IPS-NIHi7 (cell line): ENCODE measurements at regions not wholly inside any gene's neighbourhood (a gene's known extent, or its start where the extent isn't known, plus 50 kb on each side); places are given as distances from the start of the nearest gene placed in this dataset.
"Not testable (repeated sequence)": the region's sequence is repeated elsewhere in the genome, so short reads cannot be mapped to it uniquely, and the experiment has no call there.

Source experiments
- DNase-seq: peaks from one replicate; pipeline ENCODE4 v3.0.0; 2012; ENCODE audit warnings: mixed read lengths; ENCODE audit errors: extremely low spot score

DNA sequence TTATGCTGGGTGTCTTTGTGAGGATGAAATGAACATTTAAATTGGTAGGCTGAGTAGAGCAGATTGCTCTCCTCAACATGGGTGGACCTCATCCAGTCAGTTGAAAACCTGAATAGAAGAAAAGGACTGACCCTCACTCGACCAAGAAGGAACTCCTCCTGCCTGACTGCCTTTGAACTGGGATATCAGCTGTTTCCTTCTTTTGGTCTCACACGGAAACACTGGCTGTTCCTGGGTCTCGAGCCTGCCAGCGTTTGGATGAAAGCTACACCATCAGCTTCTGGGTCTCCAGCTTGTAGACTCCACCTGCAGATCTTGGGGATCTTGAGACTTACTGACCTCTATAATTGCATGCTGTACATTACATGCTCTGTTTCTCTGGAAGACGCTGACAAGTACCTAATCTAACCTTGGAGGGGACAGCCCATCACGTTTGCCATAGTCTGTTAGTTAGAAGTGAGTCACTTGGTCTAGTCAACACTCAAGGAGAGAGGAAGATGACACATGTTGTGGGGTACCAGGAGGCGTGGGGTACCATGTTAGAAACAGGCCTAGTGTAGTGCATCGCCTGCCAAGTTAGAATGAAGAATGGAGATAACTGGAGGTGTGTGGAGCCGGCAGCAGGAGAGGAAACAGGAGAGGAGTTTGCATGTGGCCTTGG lies 267.0 kb downstream of the MREG start:
- no peak for DNase-seq

DNA sequence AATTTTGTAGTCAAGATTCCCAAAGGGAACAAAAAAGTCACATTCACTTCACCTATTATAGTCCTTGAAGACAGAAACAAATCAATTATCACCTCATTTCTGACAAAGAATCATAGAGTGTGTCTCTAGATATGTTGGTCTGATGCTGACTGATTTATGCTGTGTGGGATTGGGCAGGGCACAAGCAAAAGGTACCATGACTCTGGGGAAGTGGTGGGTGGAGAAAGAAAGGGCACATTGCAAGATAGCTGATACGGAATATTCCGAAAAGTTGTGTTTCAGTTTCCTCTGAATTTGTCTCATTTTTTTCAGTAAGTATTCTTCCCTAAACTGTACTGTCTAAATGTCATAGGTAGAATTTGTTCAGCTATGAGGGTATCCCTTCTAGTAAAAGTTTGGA lies 268.0 kb downstream of the MREG start:
- DNase-seq, result no peak

- DNase-seq, result no peak
Observed at GRCh38 chr2:215744514-215744913, 268.8 kb downstream of the MREG start.

DNA sequence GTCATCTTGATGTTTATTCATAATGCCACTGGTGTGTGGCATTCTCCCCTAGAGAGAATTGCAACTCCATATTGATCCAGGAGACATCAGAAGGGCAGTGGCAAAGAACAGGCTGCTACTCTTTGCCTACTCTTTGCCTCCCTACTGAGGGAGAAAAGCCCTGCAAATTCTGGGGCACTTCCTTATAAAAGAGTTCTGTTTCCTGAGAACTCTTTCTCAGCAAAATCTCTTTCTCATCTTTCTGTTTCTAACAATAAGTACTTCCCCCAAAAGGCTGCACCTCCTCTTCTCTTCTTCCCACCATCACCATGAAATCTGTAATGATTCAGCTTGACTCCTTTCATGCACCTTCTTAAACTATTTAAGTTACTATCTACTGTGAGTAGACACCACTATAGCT lies 270.3 kb downstream of the MREG start:
- no peak for DNase-seq

- no peak for DNase-seq
Observed at GRCh38 chr2:215742021-215742420, 271.3 kb downstream of the MREG start.

DNA sequence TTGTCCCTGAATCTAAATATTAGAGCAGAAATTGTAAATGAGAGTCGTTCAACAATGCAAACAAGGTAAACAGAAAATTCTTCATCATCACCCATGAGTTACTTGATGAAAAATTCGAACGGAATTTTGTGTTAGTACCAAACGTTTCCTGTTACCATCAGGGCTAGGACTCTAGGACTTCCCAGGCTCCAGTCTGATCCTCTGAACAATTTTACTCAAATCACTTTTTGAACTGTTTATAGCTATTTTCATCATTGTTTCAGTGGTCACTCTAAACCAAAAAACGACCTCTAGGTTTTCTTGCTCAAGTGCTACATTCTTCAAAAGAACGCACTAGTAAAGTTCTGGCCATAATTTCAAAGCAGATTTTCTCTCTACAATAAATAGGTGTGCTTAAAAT lies 273.3 kb downstream of the MREG start:
- DNase-seq, result no peak

GRCh38 chr2:215738351-215738750 lies 275.0 kb downstream of the MREG start:
- DNase-seq, result no peak

GRCh38 chr2:215737477-215737876 lies 275.9 kb downstream of the MREG start:
- peak; percentile 60 for DNase-seq

DNA sequence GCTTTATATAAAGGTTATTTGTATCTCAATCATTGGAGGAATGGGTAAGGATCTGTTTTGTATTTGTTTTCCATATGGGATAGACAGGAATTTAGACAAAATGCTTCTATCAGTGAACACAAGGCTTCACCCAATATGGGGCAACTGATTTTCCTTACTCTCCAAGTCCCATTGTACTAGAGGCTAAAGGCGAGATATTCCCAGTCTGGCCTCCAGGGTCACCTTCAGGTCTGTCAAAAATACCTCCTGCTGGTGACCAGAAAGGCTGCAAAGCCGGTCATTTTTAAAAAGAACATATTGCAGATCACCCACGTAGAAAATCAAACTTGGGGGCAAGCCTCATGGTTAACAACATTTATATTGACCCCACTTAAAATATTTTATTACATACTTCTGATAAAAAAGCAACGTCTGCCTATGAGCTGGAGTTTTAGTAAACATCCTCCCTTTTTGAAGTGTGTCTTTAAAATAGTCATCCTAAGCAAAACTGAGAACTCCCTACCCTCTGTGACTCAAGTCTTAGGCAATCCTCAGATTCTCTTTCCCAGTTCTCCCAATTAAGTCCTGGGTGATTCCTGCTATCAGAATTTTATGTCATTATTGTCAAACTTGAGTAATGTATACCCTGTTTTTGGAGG lies 276.6 kb downstream of the MREG start:
- peak; percentile 48 for DNase-seq

DNA sequence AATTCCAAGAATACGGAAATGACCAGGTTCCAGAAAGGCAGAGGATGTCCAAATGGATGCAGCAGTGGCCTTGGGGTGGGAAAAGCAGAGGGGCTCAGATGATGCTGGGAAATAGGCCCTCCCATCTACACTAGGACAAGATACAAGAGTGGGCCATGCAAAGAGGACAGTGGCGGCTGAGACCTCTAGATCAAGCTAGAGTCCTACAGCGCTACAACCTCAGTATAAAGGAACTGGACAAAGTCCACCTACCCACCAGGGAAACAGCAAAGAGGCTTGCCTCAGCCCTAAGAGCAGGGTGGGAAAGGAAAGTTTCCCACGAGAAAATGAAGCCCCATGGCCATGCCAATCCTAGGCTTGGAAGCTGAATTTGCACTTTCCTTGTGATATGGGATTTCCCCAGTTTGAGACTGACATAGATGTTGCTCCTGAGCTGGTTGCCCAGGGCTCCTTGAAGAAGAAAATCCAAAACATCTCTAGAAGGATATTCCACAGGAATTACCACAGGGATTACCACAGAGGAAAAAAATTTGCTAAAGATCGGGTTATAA lies 282.2 kb downstream of the MREG start:
- DNase-seq, result no peak

GRCh38 chr2:215729985-215730620 lies 283.2 kb downstream of the MREG start:
- no peak for DNase-seq

- no peak for DNase-seq
Observed at GRCh38 chr2:215728504-215729065, 284.8 kb downstream of the MREG start.

DNA sequence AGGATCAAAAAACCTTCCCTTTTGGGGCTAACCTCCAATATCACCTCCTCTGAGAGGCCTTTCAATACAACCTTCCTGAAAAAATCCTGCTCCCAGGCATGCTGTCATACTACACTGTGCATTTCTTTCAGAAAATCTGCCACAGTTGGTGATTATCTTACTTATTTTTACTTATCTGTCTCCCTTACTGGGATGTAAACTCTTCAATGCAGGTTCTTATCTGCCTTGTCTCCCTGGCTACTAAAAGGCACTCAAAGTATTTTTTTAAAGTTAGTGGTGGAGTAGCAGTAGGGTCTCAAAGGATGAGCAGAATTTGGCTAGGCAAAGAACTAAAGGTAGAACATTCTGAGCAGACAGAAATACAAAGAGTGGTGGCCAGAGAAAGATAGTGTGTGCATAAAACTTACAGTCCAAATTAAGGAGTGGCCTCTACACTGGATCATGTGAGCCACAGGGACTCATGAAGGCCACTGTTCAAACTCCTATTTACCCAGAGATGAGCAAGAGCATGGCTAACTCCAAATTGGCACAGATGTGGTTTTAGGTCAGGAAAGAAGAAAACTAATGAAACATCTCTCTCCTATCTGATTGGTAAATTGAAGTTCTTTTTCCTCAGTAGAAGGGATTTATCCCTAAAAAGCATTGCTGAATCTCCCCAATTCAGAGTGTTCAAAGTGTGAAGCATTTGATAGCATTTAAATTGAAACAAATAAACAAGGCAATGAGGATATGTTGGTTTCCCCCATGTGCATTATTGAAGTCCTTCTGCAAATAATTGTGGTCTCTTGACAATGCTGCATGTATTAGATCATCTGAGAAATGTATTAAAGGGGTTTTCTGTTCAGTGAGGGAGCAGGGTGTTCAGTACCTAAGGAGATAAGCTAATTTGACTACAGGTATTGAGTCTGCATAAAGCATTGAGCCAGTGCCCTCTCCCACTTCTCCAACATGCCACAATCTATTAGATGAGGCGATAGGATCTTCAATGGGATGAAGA lies 285.5 kb downstream of the MREG start:
- no peak for DNase-seq

DNA sequence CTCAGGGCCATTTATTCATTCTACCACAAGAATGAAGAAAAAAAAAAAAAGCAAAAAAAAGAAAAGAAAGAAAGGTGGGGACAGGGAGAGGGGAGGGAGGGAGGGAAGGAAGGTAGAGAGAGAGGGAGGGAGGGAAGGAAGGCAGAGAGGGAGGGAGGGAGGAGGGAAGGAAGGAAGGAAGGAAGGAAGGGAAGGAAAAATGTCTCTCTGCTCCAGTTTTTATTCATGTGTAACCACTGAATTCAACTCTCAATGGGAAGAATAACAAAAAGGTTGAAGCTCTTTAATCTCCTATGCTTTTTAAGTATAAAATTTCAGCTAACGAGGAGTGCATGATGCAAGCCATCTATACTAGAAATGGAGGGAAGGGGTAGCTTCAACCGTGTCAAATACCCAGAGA lies 287.3 kb downstream of the MREG start:
- no peak for DNase-seq

GRCh38 chr2:215724146-215724545 lies 288.3 kb upstream of the FN1 start:
- DNase-seq, result no peak

DNA sequence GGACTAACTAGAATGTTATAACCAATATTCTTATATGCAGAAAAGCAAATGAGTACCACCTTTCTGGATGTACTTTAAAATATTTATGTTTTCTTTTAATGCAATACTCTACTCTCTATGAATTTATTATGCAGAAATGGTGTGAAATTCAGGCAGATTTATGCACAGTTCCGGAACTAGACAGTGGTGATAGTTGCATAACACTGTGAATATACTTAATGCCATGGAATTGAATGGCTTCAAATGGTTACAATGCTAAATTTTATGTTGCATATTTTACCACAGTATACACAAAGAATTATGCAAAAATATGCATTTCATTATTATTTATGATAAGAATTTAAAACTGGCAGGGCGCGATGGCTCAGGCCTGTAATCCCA lies 287.8 kb upstream of the FN1 start:
- no peak for DNase-seq

DNA sequence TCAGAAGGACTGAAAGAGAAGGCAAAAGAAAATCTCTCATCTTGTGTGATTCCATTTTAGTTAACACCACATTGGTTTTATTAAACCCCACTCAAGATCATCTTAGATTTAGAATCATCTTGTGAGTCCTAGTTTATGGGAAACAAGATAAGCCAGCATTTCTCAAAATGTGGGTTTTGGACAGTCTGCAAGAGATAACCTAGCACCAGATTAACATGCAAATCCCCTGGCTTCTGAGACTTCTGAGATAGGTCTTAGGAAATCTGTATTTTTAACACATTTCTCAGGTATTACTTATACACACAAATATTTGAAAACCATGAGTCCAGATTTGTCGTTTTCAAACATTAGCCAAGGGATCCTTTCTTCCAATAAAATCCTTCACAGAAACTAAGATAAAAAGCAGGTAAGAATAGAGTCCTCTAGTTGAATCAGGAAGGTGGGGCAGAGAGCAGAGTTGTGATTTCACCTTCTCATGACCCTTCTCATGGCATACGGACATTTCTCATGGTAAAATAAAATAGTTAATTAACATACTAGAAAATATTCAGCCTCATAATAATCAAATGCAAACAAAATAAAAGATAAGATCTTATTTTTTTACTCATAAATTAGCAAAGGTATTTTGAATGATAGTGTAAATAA lies 287.2 kb upstream of the FN1 start:
- DNase-seq, result no peak

DNA sequence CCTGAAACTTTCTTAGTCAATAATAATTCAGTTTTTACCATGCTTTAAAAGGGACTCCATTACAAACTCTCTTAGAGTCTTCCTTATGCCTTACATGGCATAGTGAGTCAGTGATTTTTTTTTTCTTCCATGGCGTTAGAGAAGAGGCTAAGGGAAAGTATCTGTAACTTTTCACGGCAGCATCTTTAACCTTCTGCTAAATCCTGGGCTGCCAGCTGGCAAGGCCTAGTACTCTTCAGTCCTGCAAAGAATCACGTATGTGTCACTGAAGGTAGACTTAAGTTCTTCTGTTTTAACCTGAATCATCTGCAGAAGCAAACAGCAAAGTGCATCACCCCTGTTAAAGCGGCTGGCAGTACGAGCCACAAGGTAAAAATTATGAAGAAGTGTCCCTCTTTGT lies 286.3 kb upstream of the FN1 start:
- no peak for DNase-seq

DNA sequence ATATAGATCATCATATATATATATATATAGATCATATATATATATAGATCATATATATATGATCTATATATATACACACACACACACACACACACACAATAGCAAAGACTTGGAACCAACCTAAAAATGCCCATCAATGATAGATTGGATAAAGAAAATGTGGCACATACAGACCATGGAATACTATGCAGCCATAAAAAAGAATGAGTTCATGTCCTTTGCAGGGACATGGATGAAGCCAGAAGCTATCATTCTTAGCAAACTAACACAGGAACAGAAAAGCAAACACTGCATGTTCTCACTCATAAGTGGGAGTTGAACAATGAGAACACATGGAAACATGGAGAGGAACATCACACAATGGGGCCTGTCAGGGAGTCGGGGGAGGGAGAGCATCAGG lies 285.6 kb upstream of the FN1 start:
- DNase-seq, result not testable (repeated sequence)

DNA sequence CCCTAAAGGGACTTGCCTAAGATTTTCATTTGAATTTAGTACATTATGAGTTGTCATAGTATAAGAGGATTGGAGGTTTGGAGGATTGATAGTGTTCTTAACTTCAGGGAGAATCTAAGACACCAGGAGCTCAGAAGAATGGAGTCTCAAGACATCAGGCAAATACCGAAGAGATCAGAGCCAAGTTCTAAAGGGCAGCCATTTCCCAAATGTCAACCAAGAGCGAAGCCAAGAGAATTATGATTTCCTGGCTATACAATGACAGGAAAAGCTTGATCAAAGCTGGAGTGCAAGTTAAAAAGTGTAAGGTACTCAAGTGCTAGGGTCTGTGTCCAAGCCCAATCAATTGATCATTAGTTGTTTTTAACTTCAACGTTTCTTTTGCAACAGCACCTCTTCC lies 283.0 kb upstream of the FN1 start:
- DNase-seq, result no peak

DNA sequence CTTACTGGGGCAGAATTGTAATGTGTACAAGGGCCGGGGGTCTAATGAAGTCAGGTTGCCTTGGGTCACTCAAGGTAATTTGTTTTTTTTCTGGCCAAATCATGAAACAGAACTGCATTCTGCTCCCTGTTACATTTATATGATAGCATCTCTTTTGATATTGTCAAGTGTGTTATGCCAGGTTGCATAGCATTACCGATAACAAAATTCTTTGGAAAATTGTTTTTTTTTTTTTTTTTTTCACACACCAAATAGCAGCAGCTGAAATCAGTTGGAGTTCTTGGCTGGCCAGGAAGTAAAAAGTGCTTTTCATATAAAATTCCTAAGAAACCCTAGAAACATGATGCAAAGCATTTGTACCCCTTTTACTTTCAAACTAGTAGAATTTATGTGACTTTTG lies 282.6 kb upstream of the FN1 start:
- DNase-seq, result no peak
